Activated effector memory CD4-positive, alpha-beta T cell treated with Interleukin-2 at 50 U/mL for 16 hours (primary cell): ENCODE measurements at regions not wholly inside any gene's neighbourhood (a gene's known extent, or its start where the extent isn't known, plus 50 kb on each side); places are given as distances from the start of the nearest gene placed in this dataset.
A peak's percentile ranks its signal among the peaks of the same experiment; 100 is the strongest.

Experiments
- DNase-seq: peaks from one replicate; pipeline ENCODE4 v3.0.0-alpha.2; 2020

GRCh38 chr7:131194070-131194865 is 133.4 kb upstream of the MKLN1 start:
- DNase-seq = no peak

- DNase-seq = no peak
Observed at GRCh38 chr7:131196803-131197202, 130.9 kb upstream of the MKLN1 start.

GRCh38 chr7:131197920-131198615 is 129.6 kb upstream of the MKLN1 start:
- DNase-seq = no peak

- DNase-seq = no peak
Observed at GRCh38 chr7:131202451-131202850, 125.2 kb upstream of the MKLN1 start.

- DNase-seq = no peak
Observed at GRCh38 chr7:131203291-131203976, 124.2 kb upstream of the MKLN1 start.

- no peak for DNase-seq
Observed at GRCh38 chr7:131208777-131209176, 118.9 kb upstream of the MKLN1 start.

GRCh38 chr7:131210618-131211017 is 117.1 kb upstream of the MKLN1 start:
- no peak for DNase-seq

- DNase-seq = no peak
Observed at GRCh38 chr7:131211500-131211899, 116.2 kb upstream of the MKLN1 start.

- no peak for DNase-seq
Observed at GRCh38 chr7:131212114-131212513, 115.6 kb upstream of the MKLN1 start.

GRCh38 chr7:131218727-131219128 is 108.9 kb upstream of the MKLN1 start:
- no peak for DNase-seq

GRCh38 chr7:131219312-131220041 is 108.2 kb upstream of the MKLN1 start:
- DNase-seq = no peak

- no peak for DNase-seq
Observed at GRCh38 chr7:131221061-131221460, 106.6 kb upstream of the MKLN1 start.

GRCh38 chr7:131222171-131222570 is 105.5 kb upstream of the MKLN1 start:
- DNase-seq = no peak

GRCh38 chr7:131223151-131223550 is 104.5 kb upstream of the MKLN1 start:
- DNase-seq = no peak

- DNase-seq = no peak
Observed at GRCh38 chr7:131224996-131225395, 102.7 kb upstream of the MKLN1 start.

GRCh38 chr7:131225619-131226513 is 101.8 kb upstream of the MKLN1 start:
- DNase-seq = no peak

GRCh38 chr7:131226514-131226865 is 101.2 kb upstream of the MKLN1 start:
- DNase-seq = no peak

- peak; percentile 58 for DNase-seq
Observed at GRCh38 chr7:131231381-131232220, 96.1 kb upstream of the MKLN1 start.

- no peak for DNase-seq
Observed at GRCh38 chr7:131232768-131233167, 94.9 kb upstream of the MKLN1 start.

GRCh38 chr7:131233193-131233592 is 94.5 kb upstream of the MKLN1 start:
- no peak for DNase-seq
